HPDE6-E6E7 (cell line): ENCODE measurements at regions not wholly inside any gene's neighbourhood (a gene's known extent, or its start where the extent isn't known, plus 50 kb on each side); places are given as distances from the start of the nearest gene placed in this dataset.
"Not testable (repeated sequence)": the region's sequence is repeated elsewhere in the genome, so short reads cannot be mapped to it uniquely, and the experiment has no call there.

Experiments used
- DNase-seq: peaks from one replicate; pipeline ENCODE4 v3.0.0; 2011; ENCODE audit warnings: missing footprints; ENCODE audit errors: extremely low spot score

DNA sequence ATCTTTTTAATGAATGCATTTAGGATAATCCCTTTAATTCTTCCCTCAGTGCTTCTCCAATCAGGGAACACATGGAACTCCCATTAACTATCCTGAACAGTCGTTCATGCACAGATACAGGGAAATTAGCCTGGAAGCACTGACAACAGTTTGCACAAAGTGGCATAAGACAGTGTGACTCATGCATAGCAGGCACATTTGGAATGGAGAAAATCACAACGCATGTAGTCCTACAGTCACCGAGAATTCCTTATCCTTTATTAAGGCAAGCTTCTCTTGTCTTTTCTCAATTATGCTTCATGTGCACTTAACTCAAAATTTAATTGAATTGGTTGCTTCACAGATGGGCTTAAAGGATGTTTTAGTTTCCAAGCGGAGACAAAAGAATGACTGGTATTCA is 155.0 kb upstream of the CRBN start:
- no peak for DNase-seq

DNA sequence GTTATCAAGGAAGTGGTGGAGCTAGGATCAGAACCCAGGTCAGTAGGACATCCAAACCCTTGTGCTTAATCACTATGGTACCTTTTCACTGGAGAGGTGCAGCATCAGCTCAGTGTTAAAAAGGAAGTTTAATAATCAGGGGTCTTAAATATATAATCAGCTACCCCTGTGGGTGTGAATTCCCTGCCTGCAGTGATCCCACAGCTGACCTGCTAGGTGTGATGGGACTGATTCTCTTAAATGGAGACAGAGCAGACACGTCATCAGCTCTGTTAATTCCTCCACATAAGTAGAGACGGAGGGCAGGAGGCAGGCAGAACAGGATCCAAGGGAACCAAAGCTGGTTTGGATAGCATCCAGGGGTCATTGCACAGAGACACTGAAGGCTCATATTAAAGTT is 154.1 kb upstream of the CRBN start:
- DNase-seq, result no peak

GRCh38 chr3:3316521-3316920 is 137.0 kb upstream of the CRBN start:
- DNase-seq, result no peak

DNA sequence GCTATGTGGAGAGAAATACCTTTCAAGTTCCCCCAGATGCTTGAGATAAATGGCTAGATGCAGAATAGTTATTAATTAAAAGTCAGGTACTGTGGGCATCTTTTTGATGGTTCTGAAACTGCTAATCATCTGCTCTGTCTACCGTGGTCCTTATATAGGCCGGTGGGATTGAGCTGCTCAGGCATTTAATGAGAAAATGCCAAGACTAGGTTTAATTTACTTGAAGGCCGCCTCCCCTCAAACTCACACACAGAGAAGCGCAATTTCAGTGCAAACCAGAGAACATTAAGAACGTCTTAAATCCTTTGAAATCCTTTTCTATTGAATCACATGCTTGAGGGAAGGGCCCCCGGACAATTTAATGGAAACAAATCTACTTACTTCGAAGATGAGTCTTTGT is 136.4 kb upstream of the CRBN start:
- no peak for DNase-seq

- no peak for DNase-seq
Measured at GRCh38 chr3:3309887-3310286, 130.4 kb upstream of the CRBN start.

- DNase-seq, result no peak
Measured at GRCh38 chr3:3308809-3309208, 129.3 kb upstream of the CRBN start.

DNA sequence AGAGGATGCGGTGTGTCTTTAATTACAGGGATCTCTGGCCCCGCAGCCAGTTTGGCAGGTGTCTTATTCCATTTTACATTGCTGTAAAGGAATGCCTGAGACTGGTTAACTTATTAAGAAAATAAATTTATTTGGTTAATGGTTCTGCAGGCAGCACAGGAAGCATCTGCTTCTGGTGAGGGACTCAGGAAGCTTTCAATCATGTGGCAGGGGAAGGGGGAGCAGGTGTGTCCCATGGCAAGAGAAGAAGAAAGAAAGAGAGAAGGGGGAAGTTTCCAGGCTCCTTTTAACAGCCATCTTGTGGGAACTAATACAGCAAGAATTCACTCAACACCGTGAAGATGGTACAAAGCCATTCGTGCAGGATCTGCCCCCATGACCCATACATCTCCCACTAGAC is 128.0 kb upstream of the CRBN start:
- no peak for DNase-seq

DNA sequence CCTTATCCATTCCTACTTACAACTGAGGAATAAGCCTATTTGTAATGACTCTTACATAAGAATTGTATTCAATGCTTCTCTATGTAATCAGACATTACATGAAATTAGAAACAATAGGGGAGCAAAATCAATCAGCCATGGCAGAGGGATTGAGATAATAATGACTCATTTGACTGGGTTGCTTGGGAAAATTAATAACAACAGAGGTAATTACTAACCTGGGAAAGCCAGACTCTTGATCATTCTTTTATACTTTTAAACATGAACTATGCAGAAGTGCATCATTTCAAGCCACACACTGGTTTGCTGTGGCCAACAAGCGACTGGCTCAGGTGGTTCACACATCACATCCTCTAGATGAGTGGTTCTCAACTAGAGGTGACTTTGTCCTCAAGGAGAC is 126.3 kb upstream of the CRBN start:
- DNase-seq, result no peak

DNA sequence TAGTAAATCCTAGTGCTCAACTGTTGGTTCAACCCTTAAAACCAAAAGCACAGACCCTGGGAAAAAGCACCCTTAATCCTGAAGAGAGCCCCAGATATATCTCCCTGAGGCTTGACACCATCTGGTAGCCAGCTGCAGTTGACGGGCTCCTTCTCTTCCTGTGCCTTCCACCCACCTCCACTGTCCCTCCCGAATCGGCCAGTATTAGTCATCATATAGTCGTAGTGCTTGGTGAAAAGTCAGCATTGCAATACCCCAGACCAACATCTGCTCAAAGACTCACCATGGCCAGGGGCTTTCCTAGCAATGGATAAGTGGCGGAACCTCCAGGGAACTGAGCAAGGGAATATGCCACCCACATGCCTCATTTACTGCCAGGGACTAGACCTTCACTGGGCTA is 125.6 kb upstream of the CRBN start:
- no peak for DNase-seq

- no peak for DNase-seq
Measured at GRCh38 chr3:3303636-3304035, 124.1 kb upstream of the CRBN start.

GRCh38 chr3:3302964-3303363 is 123.5 kb upstream of the CRBN start:
- DNase-seq, result no peak

DNA sequence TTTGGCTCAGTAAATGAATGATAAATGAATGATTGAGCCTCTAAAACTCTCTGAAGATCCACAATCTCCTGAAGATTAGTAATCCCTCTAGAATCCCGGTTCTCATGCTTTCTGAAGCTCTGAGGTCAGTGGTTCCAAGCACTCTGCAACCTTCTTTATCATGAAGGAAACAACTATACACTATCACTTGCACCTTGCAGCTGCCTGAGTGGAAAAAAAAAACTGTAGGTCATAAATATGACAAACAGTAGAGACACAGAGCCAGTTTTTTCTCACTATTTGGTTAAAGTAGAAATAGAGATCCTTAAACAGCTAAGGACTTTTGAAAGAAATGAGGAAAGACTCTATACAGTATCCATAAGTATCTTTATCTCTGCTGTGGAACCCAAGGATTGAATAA is 122.0 kb upstream of the CRBN start:
- DNase-seq, result no peak

GRCh38 chr3:3296979-3297381 is 117.5 kb upstream of the CRBN start:
- no peak for DNase-seq

DNA sequence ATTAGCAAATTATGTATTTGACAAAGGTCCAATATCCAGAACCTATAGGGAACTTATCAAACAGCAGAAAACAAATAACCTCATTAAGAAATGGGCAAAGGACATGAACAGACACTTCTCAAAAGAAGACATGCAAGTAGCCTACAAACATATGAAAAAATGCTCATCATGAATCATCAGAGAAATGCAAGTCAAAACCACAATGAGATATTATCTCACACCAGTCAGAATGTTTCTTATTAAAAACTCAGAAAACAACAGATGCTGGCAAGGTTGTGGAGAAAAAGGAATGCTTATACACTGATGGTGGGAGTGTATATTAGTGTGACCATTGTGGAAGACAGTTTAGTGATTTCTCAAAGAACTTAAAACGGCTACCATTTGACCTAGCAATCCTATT is 116.1 kb upstream of the CRBN start:
- no peak for DNase-seq

- not testable (repeated sequence) for DNase-seq
Measured at GRCh38 chr3:3291756-3292283, 112.3 kb upstream of the CRBN start.

DNA sequence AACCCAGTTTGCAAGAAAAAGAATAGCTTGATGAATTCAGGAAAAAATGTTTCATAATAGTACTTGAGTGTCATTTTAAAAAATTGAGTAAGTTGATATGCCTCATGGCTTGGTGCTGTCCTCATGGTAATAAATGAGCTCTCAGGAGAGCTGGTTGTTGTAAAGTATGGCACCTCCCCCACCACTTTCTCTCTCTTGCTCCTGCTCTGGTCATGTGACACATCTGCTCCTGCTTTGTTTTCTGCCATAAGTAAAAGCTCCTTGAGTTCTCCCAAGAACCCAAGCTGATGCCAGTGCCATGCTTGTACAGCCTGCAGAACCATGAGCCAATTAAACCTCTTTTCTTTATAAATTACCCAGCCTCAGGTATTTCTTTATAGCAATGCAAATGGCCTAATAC is 108.8 kb upstream of the CRBN start:
- DNase-seq, result no peak

DNA sequence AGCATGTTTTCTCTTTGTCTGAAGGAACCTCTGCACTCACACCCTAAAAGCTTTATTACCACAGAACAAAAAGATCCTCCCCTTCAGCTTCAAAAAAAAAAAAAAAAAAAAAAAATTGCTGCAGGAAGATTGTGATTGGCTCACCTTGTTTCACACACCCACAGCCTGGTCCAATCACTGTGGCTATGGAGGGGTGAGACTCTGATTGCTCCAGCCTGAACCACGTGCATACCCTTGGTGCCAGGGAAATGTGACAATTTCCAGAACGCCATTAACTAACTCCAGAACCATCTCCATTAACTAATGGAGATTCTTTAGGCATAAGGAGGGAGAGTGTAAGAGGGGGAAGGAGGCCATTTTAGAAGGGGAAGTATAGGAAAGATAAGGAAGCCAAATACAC is 106.5 kb upstream of the CRBN start:
- DNase-seq, result no peak

DNA sequence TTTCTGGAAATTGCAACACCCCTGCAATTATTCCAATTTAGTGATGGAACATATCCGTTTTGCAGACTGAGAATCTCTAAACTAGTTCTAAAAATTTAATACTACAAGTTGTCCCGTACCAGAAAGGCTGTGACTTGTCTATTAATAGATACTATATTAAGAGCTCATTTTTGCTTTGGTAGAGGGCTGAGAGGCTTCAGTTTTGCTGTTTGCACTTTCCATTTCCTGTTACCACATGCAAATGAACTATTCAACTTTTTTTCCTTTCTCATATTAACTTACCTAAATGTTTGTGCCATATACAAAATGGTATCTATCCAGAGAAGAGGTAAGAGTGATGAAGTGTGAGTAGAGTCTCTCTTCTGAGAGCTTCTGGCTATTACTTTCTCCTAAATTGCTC is 101.5 kb upstream of the CRBN start:
- DNase-seq, result no peak

DNA sequence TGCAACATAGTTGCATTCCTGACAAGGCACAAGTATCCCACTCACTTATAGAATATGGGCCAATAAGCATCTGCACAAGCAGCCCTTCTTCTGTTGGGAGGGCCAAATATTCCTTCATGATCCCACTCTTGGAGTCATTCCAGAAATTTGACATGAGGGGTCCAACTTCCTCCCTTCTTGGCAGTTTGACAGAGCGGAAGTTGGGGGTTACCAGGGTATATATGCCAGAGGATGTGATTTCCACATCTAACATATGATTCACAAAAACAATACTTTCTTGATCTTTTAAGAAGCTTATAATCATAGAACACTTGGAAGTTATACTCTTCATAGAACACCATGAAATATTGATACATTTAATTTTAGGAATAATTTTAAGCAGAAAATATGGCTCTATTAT is 100.9 kb upstream of the CRBN start:
- no peak for DNase-seq

GRCh38 chr3:3278073-3278472 is 98.6 kb upstream of the CRBN start:
- DNase-seq, result no peak

GRCh38 chr3:3276630-3277029 is 97.1 kb upstream of the CRBN start:
- no peak for DNase-seq

DNA sequence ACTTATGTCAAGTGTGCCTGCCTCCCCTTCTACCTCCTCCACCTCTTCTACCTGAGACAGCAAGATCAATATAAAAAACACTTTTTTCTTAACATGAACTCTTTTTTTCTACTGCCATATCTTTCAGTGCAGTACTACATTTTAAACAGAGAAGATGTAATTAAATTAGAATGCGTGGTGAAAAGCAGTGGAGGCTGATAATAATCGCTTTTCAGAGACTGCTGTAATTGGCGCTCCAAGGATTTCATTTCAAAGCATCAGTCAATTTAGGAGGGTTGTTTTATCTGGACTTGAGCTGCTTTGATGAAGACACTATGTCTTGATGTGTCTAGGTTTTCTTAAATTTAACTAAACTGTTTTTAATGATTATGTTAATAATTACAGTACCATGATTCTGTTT is 85.3 kb upstream of the CRBN start:
- no peak for DNase-seq

GRCh38 chr3:3260870-3261269 is 81.4 kb upstream of the CRBN start:
- DNase-seq, result no peak

GRCh38 chr3:3259181-3259580 is 79.7 kb upstream of the CRBN start:
- no peak for DNase-seq

DNA sequence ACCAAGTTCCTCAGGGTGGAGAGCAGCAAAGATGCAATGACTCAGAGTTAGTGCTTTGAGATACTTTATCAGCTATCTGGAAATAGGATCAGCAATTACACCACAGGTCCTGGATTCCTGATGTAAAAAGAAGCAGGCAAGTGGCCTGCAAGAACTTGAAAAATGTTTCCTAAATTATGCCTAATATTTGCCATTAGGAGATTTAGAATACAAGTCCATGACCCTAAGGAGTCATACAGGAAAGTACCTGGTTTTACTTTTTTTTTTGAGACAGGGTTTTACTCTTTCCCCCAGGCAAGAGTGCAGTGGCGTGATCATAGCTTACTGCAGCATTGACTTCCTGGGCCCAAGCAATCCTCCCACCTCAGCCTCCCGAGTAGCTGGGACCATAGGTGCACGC is 78.8 kb upstream of the CRBN start:
- DNase-seq, result no peak
